Adrenal gland (tissue), 9 donors: ENCODE measurements at regions not wholly inside any gene's neighbourhood (a gene's known extent, or its start where the extent isn't known, plus 50 kb on each side); places are given as distances from the start of the nearest gene placed in this dataset.
A peak's percentile ranks its signal among the peaks of the same experiment; 100 is the strongest.

Experiments
- DNase-seq, 7 donors: peaks; one replicate each; pipeline ENCODE4 v3.0.0-alpha.2; 2019 to 2020
- H3K27ac ChIP-seq, 5 donors: fragments of 200-600 bp; sonication (generic) in 4 of 5; 1 replicate in 3 of 5; 2 replicates in 2 of 5; pipeline versions ENCODE4 v1.5.1 to v1.8.0; 2016 to 2020; ENCODE audit warnings: mild to moderate bottlenecking in 1 of 5
- H3K27me3 ChIP-seq: fragments of 200-600 bp; 2 replicates; pipeline ENCODE4 v1.8.0; 2021
- H3K36me3 ChIP-seq, 2 donors: fragments of 200-600 bp; replicated peaks in 1 of 2; 1 replicate in 1 of 2; 2 replicates in 1 of 2; pipeline versions ENCODE4 v1.5.1 to v1.8.0; 2018 to 2022
- H3K4me1 ChIP-seq, 2 donors: fragments of 200-600 bp; replicated peaks in 1 of 2; 1 replicate in 1 of 2; 2 replicates in 1 of 2; pipeline versions ENCODE4 v1.5.1 to v1.8.0; 2018 to 2021
- H3K4me3 ChIP-seq, 4 donors: fragments of 200-600 bp; sonication (generic) in 3 of 4; one replicate each; pipeline ENCODE4 v1.5.1; 2016 to 2018
- H3K9me3 ChIP-seq, 3 donors: fragments of 200-600 bp; sonication (generic) in 1 of 3; replicated peaks in 1 of 3; 1 replicate in 2 of 3; 2 replicates in 1 of 3; pipeline versions ENCODE4 v1.5.1 to v1.8.0; 2016 to 2021
- POLR2A ChIP-seq, 2 donors: fragments of 450-650 bp; IDR thresholded peaks; one replicate each; pipeline ENCODE4 v1.6.1; 2017; ENCODE audit warnings: antibody characterized with exemption in 2 of 2, mild to moderate bottlenecking in 2 of 2, moderate library complexity in 1 of 2
- WGBS, 4 donors: extraction: QIAGEN DNeasy Blood & Tissue Kit in 2 of 4; methylation state at CpG; one replicate each; pipeline versions ENCODE4 v1.1.5 to v1.1.7; 2013 to 2017; 5-methylcytosine and 5-hydroxymethylcytosine counted together
- intact Hi-C, 2 donors: fragments of 100-400 bp; cut with DNase I; formaldehyde crosslinking; loops; one replicate each; pipeline versions ENCODE4 v1.14.1 to v1.15.0; 2022 to 2023
- TF ChIP-seq, protein P1 (sequence below), 6 experiments: fragments of 450-650 bp in 4 of 6; fragments of 200-600 bp in 2 of 6; sonication (generic) in 1 of 6; IDR thresholded peaks; 1 replicate in 5 of 6; 2 replicates in 1 of 6; pipeline versions ENCODE4 v1.5.1 to v1.8.0; 2016 to 2021; ENCODE audit warnings: antibody characterized with exemption in 6 of 6, mild to moderate bottlenecking in 2 of 6, moderate library complexity in 1 of 6
- donor health status: healthy with polysubstance abuse.
- donor health status: Bipolar disorder and iron deficiency.
- donor health status: DM: yes; HTN: yes; CAD: no.
- donor health status: DM: no; HTN: no; CAD: no.
- donor health status: DM: no; HTN: no; CAD: no.

DNA sequence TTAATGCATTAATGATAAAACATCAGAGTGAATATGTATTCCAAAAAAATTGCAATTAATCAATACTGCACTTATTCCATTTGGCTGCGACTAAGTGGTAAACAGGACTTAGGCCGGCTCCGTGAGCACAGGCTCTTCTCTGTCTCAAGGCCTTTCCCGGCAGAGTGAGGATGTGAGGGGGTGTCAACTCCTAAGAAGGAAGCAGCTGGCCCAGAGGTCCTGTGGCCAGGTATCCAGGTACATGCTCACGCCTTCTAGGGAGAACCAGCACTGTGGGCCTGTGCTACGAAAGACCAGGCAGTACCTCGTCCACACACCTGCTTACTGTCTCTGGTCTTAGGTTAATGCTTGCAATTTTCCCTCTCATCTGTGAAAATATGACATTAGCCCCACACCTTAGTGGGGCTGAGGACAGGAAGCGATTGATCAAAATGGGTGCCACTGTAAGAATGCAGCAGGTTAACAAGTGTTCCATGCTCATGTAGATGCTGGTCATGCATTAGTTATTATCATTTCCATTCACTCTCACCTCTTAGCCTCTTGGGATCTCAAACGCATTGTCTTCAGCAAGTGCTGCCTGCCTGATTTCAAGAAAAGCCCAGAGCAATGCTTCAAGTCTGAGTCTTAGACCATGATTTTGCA lies 175.3 kb downstream of the ABHD5 start:
- 84 to 91% (median 89%) methylated on average over 9 of the region's 9 CpGs for WGBS, 4 donors
- DNase-seq, result no peak
- Histone ChIP-seq H3K9me3 (no peaks in the 10 kb centered on the region), H3K27ac (no peak overlapping the region), H3K27me3 (no peaks in the 10 kb centered on the region), H3K4me3 (no peak overlapping the region), H3K4me1 (no peaks in the 10 kb centered on the region), H3K36me3 (no peaks in the 10 kb centered on the region)
- intact Hi-C loops, result no loop called here
- TF ChIP-seq, protein P1, sequence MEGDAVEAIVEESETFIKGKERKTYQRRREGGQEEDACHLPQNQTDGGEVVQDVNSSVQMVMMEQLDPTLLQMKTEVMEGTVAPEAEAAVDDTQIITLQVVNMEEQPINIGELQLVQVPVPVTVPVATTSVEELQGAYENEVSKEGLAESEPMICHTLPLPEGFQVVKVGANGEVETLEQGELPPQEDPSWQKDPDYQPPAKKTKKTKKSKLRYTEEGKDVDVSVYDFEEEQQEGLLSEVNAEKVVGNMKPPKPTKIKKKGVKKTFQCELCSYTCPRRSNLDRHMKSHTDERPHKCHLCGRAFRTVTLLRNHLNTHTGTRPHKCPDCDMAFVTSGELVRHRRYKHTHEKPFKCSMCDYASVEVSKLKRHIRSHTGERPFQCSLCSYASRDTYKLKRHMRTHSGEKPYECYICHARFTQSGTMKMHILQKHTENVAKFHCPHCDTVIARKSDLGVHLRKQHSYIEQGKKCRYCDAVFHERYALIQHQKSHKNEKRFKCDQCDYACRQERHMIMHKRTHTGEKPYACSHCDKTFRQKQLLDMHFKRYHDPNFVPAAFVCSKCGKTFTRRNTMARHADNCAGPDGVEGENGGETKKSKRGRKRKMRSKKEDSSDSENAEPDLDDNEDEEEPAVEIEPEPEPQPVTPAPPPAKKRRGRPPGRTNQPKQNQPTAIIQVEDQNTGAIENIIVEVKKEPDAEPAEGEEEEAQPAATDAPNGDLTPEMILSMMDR (IDR thresholded peaks at IDR 0.05), result no peak
- no peak for TF ChIP-seq POLR2A (IDR thresholded peaks at IDR 0.05)

DNA sequence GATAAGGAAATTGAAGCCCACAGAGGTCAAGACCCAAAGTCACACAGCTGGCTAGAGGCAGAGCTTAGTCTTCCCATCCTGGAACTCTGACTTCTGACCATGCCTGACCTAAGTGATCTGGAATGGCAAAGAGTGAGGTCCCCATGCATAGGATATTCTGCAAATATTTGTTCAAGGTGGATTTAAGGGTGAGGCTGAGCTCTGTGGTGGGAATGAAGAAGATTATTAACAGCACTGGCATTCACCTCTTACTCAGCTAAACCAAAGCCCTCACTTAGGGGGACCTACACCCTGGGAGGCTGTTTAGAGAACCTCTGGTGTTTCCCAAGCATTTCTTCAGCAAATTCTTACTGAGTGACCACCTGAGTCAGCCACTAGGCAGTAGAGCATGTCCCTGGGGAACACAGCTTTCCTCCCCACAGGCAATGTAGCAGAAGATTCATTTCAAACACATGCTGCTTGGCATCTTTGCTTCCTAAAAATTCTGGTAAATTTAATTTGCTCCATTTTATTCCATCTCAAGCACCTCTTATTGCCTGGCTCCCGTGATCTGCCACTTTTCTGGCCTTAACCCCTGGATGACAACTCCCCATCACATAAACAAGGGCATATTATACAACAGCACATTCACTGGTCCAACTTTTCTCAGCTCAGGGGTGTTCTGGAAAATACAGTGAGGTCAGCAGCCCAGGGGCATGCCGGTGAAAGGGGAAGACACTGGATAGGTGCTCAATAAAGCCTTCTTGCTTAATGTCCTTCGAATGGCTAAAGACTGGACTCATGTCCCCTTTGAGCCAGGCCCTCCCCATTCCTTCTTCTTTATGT lies 176.0 kb downstream of the ABHD5 start:
- no peaks in the 10 kb centered on the region for H3K9me3 ChIP-seq
- no peak overlapping the region for H3K4me3 ChIP-seq
- WGBS, 4 donors, result 75 to 89% (median 83%) methylated on average over 3 of the region's 3 CpGs
- H3K4me1 ChIP-seq, result no peaks in the 10 kb centered on the region
- no peaks in the 10 kb centered on the region for H3K36me3 ChIP-seq
- no peak for TF ChIP-seq POLR2A (IDR thresholded peaks at IDR 0.05)
- TF ChIP-seq, protein P1 (IDR thresholded peaks at IDR 0.05), result no peak
- no peak for DNase-seq
- H3K27ac ChIP-seq, result no peak overlapping the region
- intact Hi-C loops, result no loop called here
- H3K27me3 ChIP-seq, result no peaks in the 10 kb centered on the region

DNA sequence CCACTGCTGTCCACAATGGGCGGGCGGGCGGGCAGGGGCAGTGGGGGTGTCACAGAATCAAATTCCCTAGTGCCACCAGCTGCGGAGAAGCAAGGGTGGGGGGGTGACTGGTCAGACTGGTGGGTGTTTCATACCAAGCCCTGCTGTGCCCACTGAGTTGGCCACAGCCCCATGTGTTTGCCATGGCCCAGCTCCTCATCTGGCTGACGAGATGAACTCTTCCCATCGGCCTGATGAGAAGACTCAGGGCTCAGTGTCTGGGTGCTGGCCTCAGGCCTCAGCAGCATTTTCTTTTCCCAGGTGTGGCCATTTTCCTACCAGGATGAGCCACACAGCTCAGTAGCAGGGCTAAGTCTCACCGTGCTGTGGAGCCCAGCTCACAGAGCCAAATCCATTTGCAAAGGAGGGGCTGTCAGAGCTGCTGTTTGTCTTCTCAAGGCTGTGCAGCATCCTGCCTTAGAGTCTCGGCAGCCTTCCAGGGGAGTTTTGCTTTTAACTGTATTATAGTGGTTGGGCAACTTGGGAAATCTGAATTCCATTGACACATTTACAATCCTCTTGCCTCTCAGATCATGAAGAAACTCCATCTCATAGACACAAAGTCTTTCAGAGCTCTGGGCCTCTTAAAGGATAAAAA lies 176.8 kb downstream of the ABHD5 start:
- intact Hi-C loops, result no loop called here

DNA sequence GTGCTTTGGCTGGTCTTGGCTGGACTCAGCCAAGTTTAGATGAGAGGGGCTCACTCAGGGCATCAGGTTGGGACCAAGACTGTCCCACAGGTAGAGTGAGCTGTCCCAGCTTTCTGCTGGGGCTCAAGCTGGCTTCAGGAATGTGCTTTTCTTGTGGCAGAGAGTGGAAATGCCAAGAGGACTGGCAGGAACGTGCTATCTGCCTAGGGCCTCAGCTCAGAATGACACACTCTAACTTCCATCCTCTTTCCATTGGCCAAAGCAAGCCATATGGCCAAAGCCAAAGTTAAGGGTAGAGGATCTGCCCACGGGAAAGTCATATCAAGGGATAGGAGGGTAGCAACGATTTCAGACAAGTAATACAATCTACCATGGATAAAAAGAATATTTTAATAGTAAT lies 178.8 kb downstream of the ABHD5 start:
- Histone ChIP-seq H3K4me3 (no peak overlapping the region), H3K27ac (no peak overlapping the region), H3K9me3 (no peaks in the 10 kb centered on the region), H3K36me3 (no peaks in the 10 kb centered on the region), H3K27me3 (no peaks in the 10 kb centered on the region), H3K4me1 (no peaks in the 10 kb centered on the region)
- TF ChIP-seq POLR2A (IDR thresholded peaks at IDR 0.05), result no peak
- TF ChIP-seq, protein P1 (IDR thresholded peaks at IDR 0.05), result no peak
- no peak for DNase-seq
- intact Hi-C loops, result no loop called here
- 61 to 71% (median 65%) methylated on average over 3 of the region's 3 CpGs for WGBS, 4 donors

More for the DNA sequence above, 176.8 kb downstream of the ABHD5 start:
- WGBS, 4 donors, result 71 to 78% (median 74%) methylated on average over 6 to 8 of the region's 8 CpGs
- H3K9me3 ChIP-seq, result no peaks in the 10 kb centered on the region
- H3K4me3 ChIP-seq, result no peak overlapping the region
- no peaks in the 10 kb centered on the region for H3K27me3 ChIP-seq
- no peak overlapping the region for H3K27ac ChIP-seq
- peak; percentile 24 to 81 (median 65) for DNase-seq
- no peaks in the 10 kb centered on the region for H3K4me1 ChIP-seq
- TF ChIP-seq POLR2A (IDR thresholded peaks at IDR 0.05), result no peak
- TF ChIP-seq, protein P1 (IDR thresholded peaks at IDR 0.05), result no peak
- H3K36me3 ChIP-seq, result no peaks in the 10 kb centered on the region
